Subcutaneous abdominal adipose tissue (tissue), 5 donors: ENCODE measurements at regions not wholly inside any gene's neighbourhood (a gene's known extent, or its start where the extent isn't known, plus 50 kb on each side); places are given as distances from the start of the nearest gene placed in this dataset.
"Not testable (repeated sequence)": the region's sequence is repeated elsewhere in the genome, so short reads cannot be mapped to it uniquely, and the experiment has no call there.

Source experiments
- H3K27ac ChIP-seq: one replicate; pipeline ENCODE4 v1.7.0; 2013; ENCODE audit warnings: low read depth, mild to moderate bottlenecking, inconsistent platforms, low read length, moderate library complexity
- H3K27me3 ChIP-seq, 5 donors: one replicate each; pipeline ENCODE4 v1.7.0; 2013; ENCODE audit warnings: low read length in 5 of 5, inconsistent platforms in 1 of 5; ENCODE audit not compliant: control insufficient read depth in 5 of 5, insufficient read depth in 4 of 5
- H3K36me3 ChIP-seq, 5 donors: one replicate each; pipeline ENCODE4 v1.7.0; 2013; ENCODE audit warnings: low read length in 5 of 5; ENCODE audit not compliant: control insufficient read depth in 5 of 5, insufficient read depth in 5 of 5
- H3K4me1 ChIP-seq, 5 donors: one replicate each; pipeline ENCODE4 v1.7.0; 2013; ENCODE audit warnings: low read length in 5 of 5, mild to moderate bottlenecking in 3 of 5, moderate library complexity in 1 of 5; ENCODE audit not compliant: control insufficient read depth in 5 of 5, insufficient read depth in 5 of 5
- H3K4me3 ChIP-seq, 5 donors: one replicate each; pipeline ENCODE4 v1.7.0; 2013; ENCODE audit warnings: low read length in 5 of 5, low read depth in 1 of 5
- H3K9ac ChIP-seq, 5 donors: one replicate each; pipeline ENCODE4 v1.7.0; 2013; ENCODE audit warnings: low read length in 5 of 5, mild to moderate bottlenecking in 4 of 5, moderate library complexity in 3 of 5
- H3K9me3 ChIP-seq, 5 donors: one replicate each; pipeline ENCODE4 v1.7.0; 2013; ENCODE audit warnings: low read length in 5 of 5; ENCODE audit not compliant: control insufficient read depth in 5 of 5
- donor health status: healthy.
- donor health status: healthy.
- donor health status: healthy.
- donor health status: healthy.
- donor health status: healthy.

- no peaks in the 10 kb centered on the region for H3K4me1 ChIP-seq
- no peak overlapping the region for H3K9ac ChIP-seq
- no peak overlapping the region for H3K4me3 ChIP-seq
- H3K27ac ChIP-seq = no peak overlapping the region
- H3K9me3 ChIP-seq = no peaks in the 10 kb centered on the region
- H3K36me3 ChIP-seq = no peaks in the 10 kb centered on the region
- H3K27me3 ChIP-seq = no peaks in the 10 kb centered on the region
Measured at GRCh38 chr2:228372212-228372611, 190.7 kb upstream of the SPHKAP start.

DNA sequence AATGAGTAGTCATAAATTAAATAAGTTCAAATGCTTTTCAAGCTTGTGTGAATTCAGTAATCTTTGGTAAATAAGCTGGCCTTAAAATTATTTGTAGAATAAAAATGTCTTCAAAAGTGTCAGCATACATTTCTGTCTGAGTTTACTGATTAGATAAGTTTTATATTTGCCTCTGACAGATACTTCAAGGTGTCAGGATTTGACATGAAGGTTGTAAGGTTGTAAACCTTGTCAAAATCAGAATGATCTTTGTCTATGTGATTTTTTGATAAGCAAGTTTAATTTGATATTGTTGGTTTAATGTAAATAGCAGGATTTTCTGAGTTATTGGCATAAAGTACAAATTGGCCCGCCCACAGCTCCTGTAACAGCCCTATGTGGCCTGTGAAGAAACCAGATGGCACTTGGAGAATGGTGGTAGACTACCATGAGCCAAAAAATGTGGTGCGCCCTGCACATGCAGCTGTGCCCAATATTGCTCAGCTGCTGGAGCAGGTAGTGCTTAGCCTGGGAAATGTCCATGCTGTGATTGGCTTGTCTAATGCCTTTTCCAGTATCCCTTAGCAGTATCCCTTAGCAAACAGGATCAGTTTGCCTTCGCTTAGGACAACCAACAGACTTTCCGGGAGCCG, 188.0 kb upstream of the SPHKAP start:
- Histone ChIP-seq H3K9me3 (no peaks in the 10 kb centered on the region), H3K36me3 (no peaks in the 10 kb centered on the region), H3K4me3 (no peak overlapping the region), H3K27me3 (no peaks in the 10 kb centered on the region), H3K27ac (no peak overlapping the region), H3K4me1 (no peaks in the 10 kb centered on the region), H3K9ac (no peak overlapping the region)

DNA sequence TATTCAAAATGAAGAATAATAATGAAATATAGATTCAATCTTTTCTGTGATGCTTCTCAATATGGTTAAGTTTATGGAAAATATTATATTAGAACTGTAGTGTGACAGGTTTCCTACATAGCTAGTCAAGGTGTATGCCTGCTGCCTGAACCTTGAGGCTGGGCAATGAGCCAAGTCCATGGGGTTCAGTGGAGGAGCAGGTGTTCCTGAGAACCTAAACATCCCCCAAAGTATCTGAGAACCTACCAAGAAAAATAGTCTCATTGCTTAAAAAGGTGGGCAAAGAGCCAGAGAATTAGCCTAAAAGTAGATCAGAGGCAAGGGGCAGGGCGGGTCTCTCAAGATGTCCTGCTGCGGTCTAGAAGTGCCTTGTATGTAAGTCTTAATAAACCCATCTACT, 185.9 kb upstream of the SPHKAP start:
- Histone ChIP-seq H3K27ac (no peak overlapping the region), H3K27me3 (no peaks in the 10 kb centered on the region), H3K9ac (no peak overlapping the region), H3K4me1 (no peaks in the 10 kb centered on the region), H3K4me3 (no peak overlapping the region), H3K9me3 (no peaks in the 10 kb centered on the region), H3K36me3 (no peaks in the 10 kb centered on the region)

- no peaks in the 10 kb centered on the region for H3K36me3 ChIP-seq
- H3K27me3 ChIP-seq = no peaks in the 10 kb centered on the region
- H3K9me3 ChIP-seq = no peaks in the 10 kb centered on the region
- no peaks in the 10 kb centered on the region for H3K4me1 ChIP-seq
- no peak overlapping the region for H3K4me3 ChIP-seq
- H3K9ac ChIP-seq = no peak overlapping the region
- H3K27ac ChIP-seq = no peak overlapping the region
Measured at GRCh38 chr2:228359473-228359872, 178.0 kb upstream of the SPHKAP start.

GRCh38 chr2:228355897-228356296, 174.4 kb upstream of the SPHKAP start:
- H3K27me3 ChIP-seq = no peaks in the 10 kb centered on the region
- no peak overlapping the region for H3K27ac ChIP-seq
- no peaks in the 10 kb centered on the region for H3K9me3 ChIP-seq
- no peak overlapping the region for H3K4me3 ChIP-seq
- H3K36me3 ChIP-seq = no peaks in the 10 kb centered on the region
- H3K9ac ChIP-seq = no peak overlapping the region
- H3K4me1 ChIP-seq = no peaks in the 10 kb centered on the region

GRCh38 chr2:228352980-228353379, 171.5 kb upstream of the SPHKAP start:
- not testable (repeated sequence) for H3K4me3 ChIP-seq, H3K27ac ChIP-seq, H3K36me3 ChIP-seq, H3K4me1 ChIP-seq, H3K9me3 ChIP-seq, H3K9ac ChIP-seq, H3K27me3 ChIP-seq

DNA sequence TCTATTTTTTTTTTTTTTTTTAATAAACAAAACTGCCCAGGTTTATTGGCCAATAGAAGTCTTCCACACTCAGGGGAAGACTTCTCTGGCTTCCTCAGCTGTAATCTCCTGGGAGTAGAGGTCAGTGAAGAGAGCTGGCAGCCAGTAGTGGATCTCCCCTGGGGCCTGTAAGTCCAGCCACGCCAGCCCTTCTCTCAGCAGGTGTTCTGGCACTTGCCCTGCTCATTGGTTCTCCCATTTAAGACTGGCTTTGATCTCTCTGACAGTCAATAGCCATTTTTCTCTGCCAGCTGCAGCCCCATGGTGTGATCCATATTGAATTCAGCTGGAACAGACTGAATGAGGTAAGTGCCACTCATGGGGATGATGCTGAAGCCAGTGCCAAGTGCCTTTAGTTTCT, 170.6 kb upstream of the SPHKAP start:
- no peaks in the 10 kb centered on the region for H3K9me3 ChIP-seq
- H3K4me3 ChIP-seq = no peak overlapping the region
- no peak overlapping the region for H3K27ac ChIP-seq
- H3K4me1 ChIP-seq = no peaks in the 10 kb centered on the region
- H3K36me3 ChIP-seq = no peaks in the 10 kb centered on the region
- H3K27me3 ChIP-seq = no peaks in the 10 kb centered on the region
- no peak overlapping the region for H3K9ac ChIP-seq

DNA sequence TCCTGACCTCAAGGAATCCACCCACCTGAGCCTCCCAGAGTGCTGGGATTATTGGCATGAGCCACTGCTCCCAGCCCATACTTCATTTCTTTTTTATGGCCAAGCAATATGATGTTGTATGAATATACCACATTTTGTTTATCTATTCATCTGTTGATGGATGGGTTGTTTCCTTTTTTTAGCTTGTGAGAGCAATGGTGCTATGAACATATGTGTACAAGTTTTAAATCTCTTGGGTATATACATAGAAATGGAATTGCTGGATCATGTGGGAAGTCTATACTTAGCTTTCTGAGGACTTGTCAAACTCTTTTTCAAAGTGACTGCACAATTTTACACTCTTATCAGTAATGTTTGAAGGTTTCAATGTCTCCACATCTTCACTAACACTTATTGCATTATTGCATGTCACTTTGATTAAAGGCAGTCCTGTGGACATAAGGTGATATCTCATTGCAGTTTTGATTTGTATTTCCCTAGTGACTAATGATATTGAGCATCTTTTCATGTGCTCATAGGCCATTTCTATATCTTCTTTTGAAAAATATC, 167.1 kb upstream of the SPHKAP start:
- Histone ChIP-seq H3K27ac (no peak overlapping the region), H3K9ac (no peak overlapping the region), H3K36me3 (no peaks in the 10 kb centered on the region), H3K27me3 (no peaks in the 10 kb centered on the region), H3K4me3 (no peak overlapping the region), H3K9me3 (no peaks in the 10 kb centered on the region), H3K4me1 (no peaks in the 10 kb centered on the region)

DNA sequence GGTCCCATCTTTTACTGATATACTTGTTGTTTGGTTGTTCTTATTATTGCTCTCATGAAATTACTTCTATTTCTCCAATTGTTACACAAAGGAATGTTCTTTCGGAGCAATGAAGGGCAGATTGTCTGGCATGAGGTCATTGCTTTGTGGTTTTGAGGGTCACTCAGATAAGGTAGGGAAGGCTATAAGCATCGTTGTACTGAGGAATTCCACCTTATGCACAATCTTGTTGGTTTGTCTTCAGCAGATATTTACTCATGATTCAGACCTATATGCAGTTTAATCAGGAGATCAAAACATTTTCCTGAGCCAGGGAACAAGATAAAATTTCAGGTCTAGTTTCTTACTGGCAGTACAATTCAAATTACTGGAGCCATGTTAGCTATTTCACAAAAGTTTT, 163.0 kb upstream of the SPHKAP start:
- Histone ChIP-seq H3K27ac (no peak overlapping the region), H3K27me3 (no peaks in the 10 kb centered on the region), H3K4me1 (no peaks in the 10 kb centered on the region), H3K36me3 (no peaks in the 10 kb centered on the region), H3K9me3 (peaks cover 0 to 7% (median 0%) of the 10 kb centered on the region in 5 donors), H3K9ac (no peak overlapping the region), H3K4me3 (no peak overlapping the region)

GRCh38 chr2:228339525-228339924, 158.0 kb upstream of the SPHKAP start:
- Histone ChIP-seq H3K9me3 (peaks cover 0 to 7% (median 2%) of the 10 kb centered on the region in 5 donors), H3K36me3 (no peaks in the 10 kb centered on the region), H3K27me3 (no peaks in the 10 kb centered on the region), H3K4me1 (no peaks in the 10 kb centered on the region), H3K4me3 (no peak overlapping the region), H3K27ac (no peak overlapping the region), H3K9ac (no peak overlapping the region)
